ENCODE measurements at regions not wholly inside any gene's neighbourhood (a gene's known extent, or its start where the extent isn't known, plus 50 kb on each side); places are given as distances from the start of the nearest gene placed in this dataset.

DNA sequence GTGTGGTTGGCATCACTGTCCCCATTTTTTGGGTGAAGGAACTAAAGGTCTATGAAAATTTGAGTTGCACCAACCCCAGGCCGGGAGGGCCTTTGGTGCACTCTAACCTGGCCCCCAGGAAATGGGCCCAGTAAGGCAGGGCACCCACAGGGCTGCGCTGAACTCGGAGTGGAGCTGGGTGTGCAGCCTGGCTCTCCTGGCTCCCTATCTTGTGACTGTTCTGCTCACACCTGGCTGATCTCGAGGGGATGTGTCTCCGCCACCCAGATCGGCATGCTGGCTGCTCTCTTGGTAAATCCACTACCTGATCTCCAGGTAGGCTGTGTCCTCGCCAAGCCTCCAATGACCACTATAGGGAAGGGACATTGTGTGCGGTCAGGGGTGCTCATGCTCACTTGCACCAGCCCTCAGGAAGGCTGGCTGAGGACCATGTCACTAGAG, 259.8 kb downstream of the NSG2 start:
- Histone ChIP-seq H3K4me1 (peaks cover 36% of the 10 kb centered on the region), H3K4me2 (no peak overlapping the region), H3K9ac (no peak overlapping the region), H3K27me3 (no peaks in the 10 kb centered on the region), H2AFZ (replicated peaks) (no peak overlapping the region), H3K27ac (no peak overlapping the region), H4K20me1 (ENCODE audit: low read depth) (no peaks in the 10 kb centered on the region), H3K79me2 (ENCODE audit: low read depth) (no peaks in the 10 kb centered on the region), H3K36me3 (no peaks in the 10 kb centered on the region), H3K9me3 (ENCODE audit: low read depth) (no peaks in the 10 kb centered on the region), H3F3A (ENCODE audit: low read depth) (peaks cover 24% of the 10 kb centered on the region), H3K4me3 (no peak overlapping the region)
- peak overlapping the region; percentile 62 for H3K27ac Mint-ChIP-seq
- H3K27me3 Mint-ChIP-seq (ENCODE audit: insufficient read depth, low read depth): peaks cover 16% of the 10 kb centered on the region
- H3K4me1 Mint-ChIP-seq: peaks cover 48% of the 10 kb centered on the region
- no peaks in the 10 kb centered on the region for H3K36me3 Mint-ChIP-seq
- no peak overlapping the region for H3K4me3 Mint-ChIP-seq
- no peak for TF ChIP-seq EZH2phosphoT487 (IDR thresholded peaks at IDR 0.05)
- TF ChIP-seq EZH2 (IDR thresholded peaks at IDR 0.05): no peak
- H3K9me3 Mint-ChIP-seq: no peaks in the 10 kb centered on the region
- no peak for DNase-seq (ENCODE audit: low spot score)

DNA sequence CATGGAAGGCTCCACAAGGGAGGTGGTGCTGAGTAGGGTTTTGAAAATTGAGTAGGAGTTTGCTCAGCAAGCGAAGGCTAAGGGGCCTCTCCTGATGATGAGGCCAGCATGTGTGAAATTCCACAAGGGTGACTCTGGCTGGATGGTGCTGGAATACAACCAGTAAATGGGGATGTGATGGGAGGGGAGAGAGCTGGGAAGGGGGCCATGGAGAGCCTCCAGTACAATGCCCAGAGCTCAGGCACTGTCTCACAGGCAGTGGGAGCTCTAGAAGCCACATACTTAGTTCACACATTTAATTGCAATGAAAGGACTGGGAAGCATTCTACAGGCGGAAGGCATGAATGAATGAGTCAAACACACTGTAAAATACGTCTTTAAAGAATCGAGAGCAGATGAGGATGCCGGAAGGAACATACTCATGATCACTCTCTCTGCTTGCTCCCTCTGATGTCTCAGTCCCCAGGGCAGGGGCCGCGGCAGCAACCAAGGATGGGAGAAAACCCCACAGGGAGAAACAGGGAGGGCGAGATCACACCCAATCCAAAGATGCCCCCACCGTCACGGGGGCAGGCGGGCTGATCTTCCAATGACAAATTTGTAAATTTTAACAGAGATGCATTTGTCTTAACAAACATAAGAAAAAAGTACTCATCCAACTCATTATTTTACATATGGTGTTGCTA, 261.0 kb downstream of the NSG2 start:
- Histone ChIP-seq H3K79me2 (ENCODE audit: low read depth) (no peaks in the 10 kb centered on the region), H3K4me2 (no peak overlapping the region), H3K4me3 (no peak overlapping the region), H3K27ac (no peak overlapping the region), H3K9me3 (ENCODE audit: low read depth) (no peaks in the 10 kb centered on the region), H2AFZ (replicated peaks) (no peak overlapping the region), H3K27me3 (no peaks in the 10 kb centered on the region), H3K4me1 (peaks cover 27% of the 10 kb centered on the region), H3K36me3 (no peaks in the 10 kb centered on the region), H3K9ac (no peak overlapping the region), H4K20me1 (ENCODE audit: low read depth) (no peaks in the 10 kb centered on the region), H3F3A (ENCODE audit: low read depth) (peaks cover 16% of the 10 kb centered on the region)
- peaks cover 42% of the 10 kb centered on the region for H3K4me1 Mint-ChIP-seq
- H3K4me3 Mint-ChIP-seq: no peak overlapping the region
- DNase-seq (ENCODE audit: low spot score): no peak
- H3K9me3 Mint-ChIP-seq: no peaks in the 10 kb centered on the region
- TF ChIP-seq EZH2phosphoT487 (IDR thresholded peaks at IDR 0.05): no peak
- TF ChIP-seq, protein P1, sequence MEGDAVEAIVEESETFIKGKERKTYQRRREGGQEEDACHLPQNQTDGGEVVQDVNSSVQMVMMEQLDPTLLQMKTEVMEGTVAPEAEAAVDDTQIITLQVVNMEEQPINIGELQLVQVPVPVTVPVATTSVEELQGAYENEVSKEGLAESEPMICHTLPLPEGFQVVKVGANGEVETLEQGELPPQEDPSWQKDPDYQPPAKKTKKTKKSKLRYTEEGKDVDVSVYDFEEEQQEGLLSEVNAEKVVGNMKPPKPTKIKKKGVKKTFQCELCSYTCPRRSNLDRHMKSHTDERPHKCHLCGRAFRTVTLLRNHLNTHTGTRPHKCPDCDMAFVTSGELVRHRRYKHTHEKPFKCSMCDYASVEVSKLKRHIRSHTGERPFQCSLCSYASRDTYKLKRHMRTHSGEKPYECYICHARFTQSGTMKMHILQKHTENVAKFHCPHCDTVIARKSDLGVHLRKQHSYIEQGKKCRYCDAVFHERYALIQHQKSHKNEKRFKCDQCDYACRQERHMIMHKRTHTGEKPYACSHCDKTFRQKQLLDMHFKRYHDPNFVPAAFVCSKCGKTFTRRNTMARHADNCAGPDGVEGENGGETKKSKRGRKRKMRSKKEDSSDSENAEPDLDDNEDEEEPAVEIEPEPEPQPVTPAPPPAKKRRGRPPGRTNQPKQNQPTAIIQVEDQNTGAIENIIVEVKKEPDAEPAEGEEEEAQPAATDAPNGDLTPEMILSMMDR (IDR thresholded peaks at IDR 0.05): no peak
- no peak for TF ChIP-seq EZH2 (IDR thresholded peaks at IDR 0.05)
- no peaks in the 10 kb centered on the region for H3K36me3 Mint-ChIP-seq
- H3K27ac Mint-ChIP-seq: no peak overlapping the region
- H3K27me3 Mint-ChIP-seq (ENCODE audit: insufficient read depth, low read depth): peaks cover 16% of the 10 kb centered on the region

DNA sequence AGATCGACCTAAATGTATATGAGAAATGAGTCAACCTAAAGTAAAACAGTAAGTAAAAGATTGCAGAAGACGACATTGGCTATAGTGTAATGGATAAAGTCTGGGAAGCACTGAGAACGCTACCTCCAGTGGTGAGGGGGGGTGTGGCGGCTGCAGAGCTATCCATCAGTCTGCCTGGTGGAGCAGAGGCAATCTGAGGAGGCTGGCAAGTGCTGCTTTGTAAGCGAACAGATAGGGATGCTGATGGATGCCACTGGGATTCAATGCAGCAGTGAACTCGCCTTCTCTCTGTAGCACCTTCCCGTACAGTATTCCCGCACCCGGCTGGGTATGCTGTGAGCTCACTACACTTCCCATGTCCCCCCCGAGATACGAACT, 261.5 kb downstream of the NSG2 start:
- H3K36me3 Mint-ChIP-seq: no peaks in the 10 kb centered on the region
- no peak overlapping the region for H3K4me3 Mint-ChIP-seq
- H3F3A ChIP-seq (ENCODE audit: low read depth): peaks cover 11% of the 10 kb centered on the region
- no peak overlapping the region for H3K4me2 ChIP-seq
- TF ChIP-seq, protein P1 (IDR thresholded peaks at IDR 0.05): no peak
- TF ChIP-seq EZH2 (IDR thresholded peaks at IDR 0.05) (no peak), EZH2phosphoT487 (IDR thresholded peaks at IDR 0.05) (no peak)
- no peak for DNase-seq (ENCODE audit: low spot score)
- peaks cover 24% of the 10 kb centered on the region for H3K4me1 ChIP-seq
- no peaks in the 10 kb centered on the region for H3K79me2 ChIP-seq (ENCODE audit: low read depth)
- peaks cover 38% of the 10 kb centered on the region for H3K4me1 Mint-ChIP-seq
- no peaks in the 10 kb centered on the region for H4K20me1 ChIP-seq (ENCODE audit: low read depth)
- H3K9me3 ChIP-seq (ENCODE audit: low read depth): no peaks in the 10 kb centered on the region
- H3K4me3 ChIP-seq: no peak overlapping the region
- H3K27ac ChIP-seq: no peak overlapping the region
- H3K9me3 Mint-ChIP-seq: no peaks in the 10 kb centered on the region
- H3K36me3 ChIP-seq: no peaks in the 10 kb centered on the region
- H2AFZ ChIP-seq (replicated peaks): no peak overlapping the region
- H3K27me3 Mint-ChIP-seq (ENCODE audit: insufficient read depth, low read depth): peaks cover 16% of the 10 kb centered on the region
- H3K9ac ChIP-seq: no peak overlapping the region
- H3K27ac Mint-ChIP-seq: no peak overlapping the region
- no peaks in the 10 kb centered on the region for H3K27me3 ChIP-seq

DNA sequence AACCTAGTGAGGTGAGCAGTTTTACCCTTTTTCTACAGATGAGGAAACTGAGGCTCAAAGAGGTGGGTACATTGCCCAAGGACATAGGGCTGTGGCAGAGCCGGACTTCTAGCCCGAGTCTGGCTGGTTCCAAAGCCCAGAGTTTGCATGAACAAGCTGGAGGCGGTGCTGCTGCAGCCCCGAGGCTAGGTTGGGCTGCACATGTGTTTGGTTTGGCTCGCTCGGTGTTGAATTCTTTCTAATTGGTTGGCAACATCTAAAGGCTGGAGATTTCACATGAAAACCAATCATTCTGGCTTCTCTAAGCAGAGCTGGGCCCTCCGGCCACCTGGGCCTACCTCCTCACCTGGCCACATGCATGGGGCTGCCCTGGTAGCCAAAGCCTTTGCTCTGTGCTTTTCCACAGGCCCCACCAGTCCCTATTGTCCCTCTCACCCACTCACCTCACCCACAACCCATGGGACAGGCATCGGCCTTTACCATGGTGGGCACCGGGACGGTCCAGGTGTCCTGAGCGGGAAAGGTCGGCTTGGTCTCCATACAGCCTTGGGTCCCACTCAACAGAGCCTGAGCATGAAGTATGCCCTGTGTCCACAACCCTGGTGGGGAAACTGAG, 262.3 kb downstream of the NSG2 start:
- Mint-ChIP-seq H3K4me3 (no peak overlapping the region), H3K4me1 (peaks cover 34% of the 10 kb centered on the region), H3K36me3 (no peaks in the 10 kb centered on the region), H3K27me3 (ENCODE audit: insufficient read depth, low read depth) (peaks cover 13% of the 10 kb centered on the region), H3K27ac (no peak overlapping the region), H3K9me3 (no peaks in the 10 kb centered on the region)
- TF ChIP-seq EZH2 (IDR thresholded peaks at IDR 0.05) (no peak), EZH2phosphoT487 (IDR thresholded peaks at IDR 0.05) (no peak)
- TF ChIP-seq, protein P1 (IDR thresholded peaks at IDR 0.05): no peak
- Histone ChIP-seq H3K9ac (no peak overlapping the region), H3K4me3 (no peak overlapping the region), H4K20me1 (ENCODE audit: low read depth) (no peaks in the 10 kb centered on the region), H2AFZ (replicated peaks) (no peak overlapping the region), H3K4me1 (peaks cover 17% of the 10 kb centered on the region), H3K79me2 (ENCODE audit: low read depth) (no peaks in the 10 kb centered on the region), H3K27me3 (peaks cover 5% of the 10 kb centered on the region), H3K4me2 (no peak overlapping the region), H3K36me3 (no peaks in the 10 kb centered on the region), H3K27ac (no peak overlapping the region), H3F3A (ENCODE audit: low read depth) (peaks cover 4% of the 10 kb centered on the region), H3K9me3 (ENCODE audit: low read depth) (no peaks in the 10 kb centered on the region)
- DNase-seq (ENCODE audit: low spot score): no peak

All from neural progenitor cell (in vitro differentiated cells).